Vagina (tissue), 2 donors: ENCODE measurements at regions not wholly inside any gene's neighbourhood (a gene's known extent, or its start where the extent isn't known, plus 50 kb on each side); places are given as distances from the start of the nearest gene placed in this dataset.

Source experiments
- CTCF ChIP-seq, 3 experiments: fragments of 450-650 bp in 2 of 3; fragments of 200-600 bp in 1 of 3; sonication (generic) in 1 of 3; IDR thresholded peaks; one replicate each; pipeline ENCODE4 v1.5.1; 2017 to 2019; ENCODE audit warnings: antibody characterized with exemption in 3 of 3, mild to moderate bottlenecking in 2 of 3, moderate library complexity in 2 of 3
- POLR2A ChIP-seq, 2 donors: fragments of 450-650 bp; IDR thresholded peaks; one replicate each; pipeline ENCODE4 v1.6.1; 2017; ENCODE audit warnings: antibody characterized with exemption in 2 of 2, mild to moderate bottlenecking in 2 of 2, moderate library complexity in 2 of 2
- POLR2AphosphoS5 ChIP-seq, 2 donors: sonication (generic); formaldehyde crosslinking; IDR thresholded peaks; one replicate each; pipeline ENCODE4 v1.9.0; 2017; ENCODE audit warnings: antibody characterized with exemption in 2 of 2, mild to moderate bottlenecking in 2 of 2, low read depth in 1 of 2; ENCODE audit not compliant: insufficient read depth in 1 of 2

GRCh38 chr1:69121723-69122122 is 446.0 kb upstream of the LRRC7 start:
- TF ChIP-seq CTCF (IDR thresholded peaks at IDR 0.05) (no peak), POLR2AphosphoS5 (IDR thresholded peaks at IDR 0.05; ENCODE audit: insufficient read depth in 1 of 2, low read depth in 1 of 2) (no peak), POLR2A (IDR thresholded peaks at IDR 0.05) (no peak)
